Subcutaneous abdominal adipose tissue (tissue), 5 donors: ENCODE measurements at regions not wholly inside any gene's neighbourhood (a gene's known extent, or its start where the extent isn't known, plus 50 kb on each side); places are given as distances from the start of the nearest gene placed in this dataset.

Experiments
- H3K27ac ChIP-seq: one replicate; pipeline ENCODE4 v1.7.0; 2013; ENCODE audit warnings: low read depth, mild to moderate bottlenecking, inconsistent platforms, low read length, moderate library complexity
- H3K27me3 ChIP-seq, 5 donors: one replicate each; pipeline ENCODE4 v1.7.0; 2013; ENCODE audit warnings: low read length in 5 of 5, inconsistent platforms in 1 of 5; ENCODE audit not compliant: control insufficient read depth in 5 of 5, insufficient read depth in 4 of 5
- H3K36me3 ChIP-seq, 5 donors: one replicate each; pipeline ENCODE4 v1.7.0; 2013; ENCODE audit warnings: low read length in 5 of 5; ENCODE audit not compliant: control insufficient read depth in 5 of 5, insufficient read depth in 5 of 5
- H3K4me1 ChIP-seq, 5 donors: one replicate each; pipeline ENCODE4 v1.7.0; 2013; ENCODE audit warnings: low read length in 5 of 5, mild to moderate bottlenecking in 3 of 5, moderate library complexity in 1 of 5; ENCODE audit not compliant: control insufficient read depth in 5 of 5, insufficient read depth in 5 of 5
- H3K4me3 ChIP-seq, 5 donors: one replicate each; pipeline ENCODE4 v1.7.0; 2013; ENCODE audit warnings: low read length in 5 of 5, low read depth in 1 of 5
- H3K9ac ChIP-seq, 5 donors: one replicate each; pipeline ENCODE4 v1.7.0; 2013; ENCODE audit warnings: low read length in 5 of 5, mild to moderate bottlenecking in 4 of 5, moderate library complexity in 3 of 5
- H3K9me3 ChIP-seq, 5 donors: one replicate each; pipeline ENCODE4 v1.7.0; 2013; ENCODE audit warnings: low read length in 5 of 5; ENCODE audit not compliant: control insufficient read depth in 5 of 5
- donor health status: healthy.
- donor health status: healthy.
- donor health status: healthy.
- donor health status: healthy.
- donor health status: healthy.

GRCh38 chr17:37830151-37830993 lies 85.5 kb upstream of the HNF1B start:
- H3K27ac ChIP-seq: no peak overlapping the region
- H3K4me1 ChIP-seq: peaks cover 0 to 28% (median 5%) of the 10 kb centered on the region in 5 donors
- H3K9me3 ChIP-seq: no peaks in the 10 kb centered on the region
- no peak overlapping the region for H3K4me3 ChIP-seq
- H3K27me3 ChIP-seq: peaks cover 0 to 6% (median 3%) of the 10 kb centered on the region in 5 donors
- no peak overlapping the region for H3K9ac ChIP-seq
- no peaks in the 10 kb centered on the region for H3K36me3 ChIP-seq

- no peak overlapping the region for H3K27ac ChIP-seq
- peaks cover 0 to 35% (median 12%) of the 10 kb centered on the region in 5 donors for H3K4me1 ChIP-seq
- H3K9me3 ChIP-seq: no peaks in the 10 kb centered on the region
- no peaks in the 10 kb centered on the region for H3K36me3 ChIP-seq
- no peak overlapping the region for H3K4me3 ChIP-seq
- H3K9ac ChIP-seq: no peak overlapping the region
- H3K27me3 ChIP-seq: peaks cover 0 to 6% (median 3%) of the 10 kb centered on the region in 5 donors
Observed at GRCh38 chr17:37829592-37830123, 84.8 kb upstream of the HNF1B start.

- H3K9ac ChIP-seq: no peak overlapping the region
- no peaks in the 10 kb centered on the region for H3K36me3 ChIP-seq
- no peak overlapping the region for H3K4me3 ChIP-seq
- peaks cover 0 to 6% (median 3%) of the 10 kb centered on the region in 5 donors for H3K27me3 ChIP-seq
- H3K4me1 ChIP-seq: peaks cover 3 to 41% (median 15%) of the 10 kb centered on the region in 5 donors
- no peak overlapping the region for H3K27ac ChIP-seq
- no peaks in the 10 kb centered on the region for H3K9me3 ChIP-seq
Observed at GRCh38 chr17:37828651-37829124, 83.8 kb upstream of the HNF1B start.

GRCh38 chr17:37827905-37828650 lies 83.2 kb upstream of the HNF1B start:
- H3K9ac ChIP-seq: no peak overlapping the region
- no peaks in the 10 kb centered on the region for H3K9me3 ChIP-seq
- H3K27me3 ChIP-seq: peaks cover 0 to 6% (median 0%) of the 10 kb centered on the region in 5 donors
- no peak overlapping the region for H3K4me3 ChIP-seq
- H3K27ac ChIP-seq: no peak overlapping the region
- no peaks in the 10 kb centered on the region for H3K36me3 ChIP-seq
- peaks cover 3 to 38% (median 15%) of the 10 kb centered on the region in 5 donors for H3K4me1 ChIP-seq

- Histone ChIP-seq H3K9ac (no peak overlapping the region), H3K27ac (no peak overlapping the region), H3K9me3 (no peaks in the 10 kb centered on the region), H3K4me1 (peaks cover 3 to 38% (median 15%) of the 10 kb centered on the region in 5 donors), H3K4me3 (no peak overlapping the region), H3K36me3 (no peaks in the 10 kb centered on the region), H3K27me3 (peaks cover 0 to 6% (median 0%) of the 10 kb centered on the region in 5 donors)
Observed at GRCh38 chr17:37826497-37827430, 81.9 kb upstream of the HNF1B start.

DNA sequence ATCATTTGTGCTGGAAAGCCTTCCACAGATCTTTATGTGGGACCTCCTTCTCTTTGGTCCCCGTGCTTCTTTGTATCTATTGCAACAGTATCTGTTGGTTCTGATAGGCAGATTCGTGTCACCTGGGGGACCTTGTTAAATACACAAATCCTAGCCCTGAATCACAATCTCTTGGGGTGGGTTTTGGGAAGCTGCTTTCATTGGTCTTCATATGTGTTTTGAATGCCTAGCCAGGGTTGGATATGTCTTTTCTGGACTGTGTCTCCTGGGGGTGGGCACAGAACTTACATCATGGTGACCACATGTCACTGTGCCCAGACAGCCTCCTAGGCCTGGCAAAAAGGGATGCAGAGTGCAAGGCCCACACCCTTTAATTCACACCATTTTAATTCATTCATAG lies 81.0 kb upstream of the HNF1B start:
- H3K9me3 ChIP-seq: no peaks in the 10 kb centered on the region
- H3K9ac ChIP-seq: no peak overlapping the region
- no peak overlapping the region for H3K4me3 ChIP-seq
- no peaks in the 10 kb centered on the region for H3K36me3 ChIP-seq
- H3K27me3 ChIP-seq: no peaks in the 10 kb centered on the region
- peaks cover 3 to 38% (median 16%) of the 10 kb centered on the region in 5 donors for H3K4me1 ChIP-seq
- no peak overlapping the region for H3K27ac ChIP-seq

- no peak overlapping the region for H3K4me3 ChIP-seq
- no peaks in the 10 kb centered on the region for H3K27me3 ChIP-seq
- no peak overlapping the region for H3K27ac ChIP-seq
- peak overlapping the region in 1 of 5 donors; percentile 12 for H3K9ac ChIP-seq
- peaks cover 3 to 38% (median 18%) of the 10 kb centered on the region in 5 donors for H3K4me1 ChIP-seq
- H3K9me3 ChIP-seq: no peaks in the 10 kb centered on the region
- H3K36me3 ChIP-seq: no peaks in the 10 kb centered on the region
Observed at GRCh38 chr17:37824534-37825485, 80.0 kb upstream of the HNF1B start.

- Histone ChIP-seq H3K36me3 (no peaks in the 10 kb centered on the region), H3K9ac (no peak overlapping the region), H3K27ac (no peak overlapping the region), H3K4me1 (peaks cover 3 to 35% (median 18%) of the 10 kb centered on the region in 5 donors), H3K9me3 (no peaks in the 10 kb centered on the region), H3K27me3 (no peaks in the 10 kb centered on the region), H3K4me3 (no peak overlapping the region)
Observed at GRCh38 chr17:37823996-37824395, 79.1 kb upstream of the HNF1B start.
